HG03103 (cell line): ENCODE measurements at regions not wholly inside any gene's neighbourhood (a gene's known extent, or its start where the extent isn't known, plus 50 kb on each side); places are given as distances from the start of the nearest gene placed in this dataset.

Experiments
- ATAC-seq: cut with Tn5 transposase; IDR thresholded peaks from one replicate; pipeline ENCODE4 v1.9.1; 2021; ENCODE audit warnings: low read depth; ENCODE audit not compliant: unreplicated experiment

DNA sequence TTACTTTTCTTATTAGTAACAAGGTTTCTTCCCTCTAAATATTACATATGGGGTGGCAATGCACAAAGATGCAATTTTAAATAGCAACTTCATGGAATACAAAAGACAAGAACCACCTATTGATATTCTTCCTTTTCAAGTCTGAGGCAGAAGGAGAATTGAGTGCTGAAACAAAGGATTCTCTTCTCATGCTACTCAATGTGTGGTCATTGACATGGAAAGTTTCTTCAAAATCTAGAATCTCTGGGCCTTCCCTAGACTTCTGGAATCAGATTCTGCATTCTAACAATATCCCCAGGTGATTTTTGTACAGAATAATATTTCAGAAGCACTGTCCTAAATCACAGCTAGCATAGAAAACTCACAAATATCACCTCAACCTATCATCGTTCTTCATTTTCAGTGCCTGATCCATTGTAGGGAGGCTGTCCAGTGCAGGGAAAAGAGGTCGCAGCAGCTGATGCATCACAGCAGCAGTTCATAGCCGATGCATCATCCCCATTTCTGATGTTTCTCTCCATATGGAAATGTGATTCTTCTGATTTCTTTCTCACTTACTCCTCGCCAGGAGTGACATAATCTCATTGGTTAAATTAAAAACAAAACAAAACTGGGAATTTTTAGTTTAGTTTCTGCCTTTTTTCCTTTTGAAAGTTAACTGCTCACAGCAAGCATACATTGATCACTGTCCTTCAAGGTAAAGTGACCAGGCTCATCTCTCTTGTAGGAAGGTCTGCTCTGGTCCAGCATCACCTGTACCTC lies 139.5 kb upstream of the FAM83B start:
- no peak for ATAC-seq

DNA sequence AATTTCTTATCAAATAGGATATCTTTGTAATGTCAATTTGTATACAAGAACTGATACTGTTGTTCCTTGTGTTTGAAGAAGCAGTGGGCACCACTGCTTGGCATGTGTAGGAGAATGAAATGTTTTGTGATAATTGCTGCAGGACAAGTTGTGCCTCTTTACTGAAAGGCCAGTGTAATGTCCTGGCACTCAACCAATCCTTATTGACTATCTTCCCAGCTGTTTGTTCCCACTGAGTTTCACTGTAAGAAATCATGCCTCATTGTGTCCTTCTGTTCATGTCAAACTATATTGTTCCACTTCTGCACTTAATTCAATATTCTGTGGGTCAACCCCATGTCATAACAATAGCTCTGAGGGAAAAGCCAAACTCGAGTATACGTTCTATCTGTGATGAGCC lies 136.1 kb upstream of the FAM83B start:
- ATAC-seq, result no peak

DNA sequence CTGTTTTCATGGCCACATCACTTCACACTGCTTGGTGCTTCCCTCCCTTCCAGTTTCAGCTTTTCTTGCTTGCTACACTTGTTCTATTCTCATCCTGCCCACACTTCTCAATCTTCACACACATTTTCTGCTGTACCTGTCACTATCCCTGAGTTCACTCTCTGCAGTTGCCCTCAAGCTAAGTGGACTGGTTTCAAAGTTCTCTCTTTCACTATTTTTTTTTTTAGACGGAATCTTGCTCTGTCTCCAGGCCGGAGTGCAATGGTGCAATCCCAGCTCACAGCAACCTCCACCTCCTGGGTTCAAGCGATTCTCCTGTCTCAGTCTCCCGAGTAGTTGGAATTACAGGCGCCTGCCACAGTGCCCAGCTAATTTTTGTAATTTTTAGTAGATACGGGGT lies 130.6 kb upstream of the FAM83B start:
- ATAC-seq, result no peak

DNA sequence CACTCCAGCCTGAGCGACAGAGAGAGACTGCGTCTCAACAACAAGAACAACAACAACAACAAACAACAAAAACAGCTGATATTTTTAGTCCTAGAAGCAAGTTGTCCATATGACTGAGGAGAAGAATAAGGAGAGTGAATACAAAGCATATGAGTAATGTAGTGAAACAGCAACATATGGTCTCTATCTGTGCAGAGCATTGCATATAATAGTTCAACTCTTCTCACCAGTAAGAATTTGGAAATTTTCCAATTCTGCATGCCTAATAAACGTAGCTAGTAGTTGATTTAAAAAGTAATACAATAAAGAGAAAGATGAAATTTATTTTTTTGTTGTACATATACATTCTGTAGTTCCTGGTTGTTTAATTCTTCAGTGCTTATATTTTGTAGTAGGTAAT lies 129.7 kb upstream of the FAM83B start:
- ATAC-seq, result no peak

DNA sequence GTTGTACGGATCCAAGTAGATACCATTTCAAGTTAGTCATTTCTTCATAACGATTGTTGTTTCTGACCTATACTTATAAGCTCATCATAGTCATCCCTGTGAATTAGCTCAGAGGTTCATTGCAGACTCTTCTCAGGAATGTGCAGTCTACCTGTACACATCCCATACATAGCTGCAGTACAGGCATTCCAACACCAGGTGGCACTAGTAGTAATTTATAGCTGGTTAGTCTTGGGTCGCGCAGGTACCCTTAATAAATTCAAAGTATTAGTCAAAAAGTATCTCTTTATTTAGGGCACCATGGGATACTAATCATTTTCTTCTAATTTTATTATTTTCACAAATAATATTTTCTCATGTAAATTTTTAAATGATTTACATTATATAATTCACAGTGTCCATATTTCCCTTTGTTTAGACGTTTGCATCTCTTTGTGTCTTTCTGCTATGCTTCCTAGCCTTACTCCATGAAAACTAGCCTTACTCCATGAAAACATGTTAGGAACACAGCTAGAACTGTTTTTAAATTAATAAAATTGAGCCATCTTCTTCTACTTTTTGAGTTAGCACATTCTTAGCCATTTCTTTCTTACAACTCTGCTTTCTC lies 128.6 kb upstream of the FAM83B start:
- ATAC-seq, result peak; percentile 91

DNA sequence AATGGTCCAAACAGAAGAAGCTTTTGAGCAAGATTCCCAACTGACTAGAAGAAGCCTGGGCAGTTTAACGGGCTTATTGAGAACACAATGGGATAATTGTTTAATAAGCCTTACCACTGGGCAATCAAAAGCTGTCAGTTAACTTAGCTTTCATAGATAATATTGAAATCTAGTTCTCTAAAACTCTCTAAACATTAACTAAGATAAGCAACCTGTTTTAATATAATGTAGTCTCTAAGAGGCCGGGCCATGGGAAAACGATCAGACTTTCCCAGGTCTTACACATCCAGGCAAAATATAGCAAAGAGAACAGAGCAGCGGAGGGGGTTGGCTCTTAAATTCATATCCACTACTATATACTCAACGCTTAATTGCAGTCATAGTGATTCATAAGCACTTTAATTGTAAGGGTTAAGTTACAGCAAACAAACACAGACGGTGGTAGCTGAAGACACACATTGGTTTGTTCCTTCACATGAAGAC lies 128.0 kb upstream of the FAM83B start:
- no peak for ATAC-seq

DNA sequence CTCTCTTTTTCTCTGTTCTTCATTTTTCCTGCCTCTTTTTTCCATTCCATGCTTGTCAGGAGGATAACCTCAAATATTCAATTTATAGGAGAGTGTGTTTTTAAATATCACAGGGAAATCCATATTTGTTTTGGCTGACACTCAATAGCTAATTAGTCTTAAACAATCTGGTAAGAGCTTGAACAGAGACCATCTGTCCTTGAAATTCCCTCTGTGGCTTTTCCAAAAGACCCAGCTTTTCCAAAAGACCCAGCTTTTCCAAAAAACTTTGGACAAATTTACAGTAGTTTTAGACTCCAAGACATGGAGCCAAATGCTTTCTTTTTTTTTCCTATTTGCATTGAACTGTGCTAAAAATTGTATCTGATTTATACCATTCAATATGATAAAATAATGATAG lies 127.4 kb upstream of the FAM83B start:
- no peak for ATAC-seq

DNA sequence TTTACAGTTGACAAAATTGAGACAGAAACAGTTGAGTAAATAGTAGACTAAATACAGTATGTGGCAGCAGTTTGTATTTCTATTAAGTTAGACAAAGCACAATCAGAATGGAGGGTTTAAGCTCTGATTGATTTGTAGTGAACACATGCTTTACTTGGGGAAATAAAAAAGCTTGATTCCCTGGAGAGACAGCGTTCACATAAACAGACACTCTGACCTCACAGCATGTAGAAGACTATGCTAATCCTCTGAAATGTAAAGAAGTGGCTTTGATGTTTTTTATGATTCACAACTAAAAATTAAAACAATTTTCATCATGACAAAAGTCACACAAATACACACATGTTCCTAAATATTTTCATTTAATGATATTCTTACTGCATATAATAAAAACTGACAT lies 126.9 kb upstream of the FAM83B start:
- no peak for ATAC-seq

DNA sequence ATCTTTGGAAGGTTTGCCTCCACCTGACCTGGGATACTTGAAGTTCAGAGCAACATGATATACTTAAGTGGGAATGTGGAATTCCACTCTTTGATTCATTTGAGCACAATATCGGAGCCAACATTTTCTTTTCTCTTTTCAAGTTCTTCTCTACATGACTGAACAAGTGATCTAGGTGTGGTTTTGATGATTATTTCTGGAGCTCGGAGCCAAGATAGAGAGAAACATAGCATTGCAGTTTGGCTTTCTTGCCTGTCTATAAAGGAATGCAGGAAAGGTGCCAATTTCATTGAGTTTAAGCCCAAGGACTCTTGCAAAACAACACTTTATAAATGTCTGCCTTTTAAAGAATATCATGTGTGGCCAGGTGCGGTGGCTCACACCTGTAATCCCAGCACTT lies 124.2 kb upstream of the FAM83B start:
- ATAC-seq, result no peak

DNA sequence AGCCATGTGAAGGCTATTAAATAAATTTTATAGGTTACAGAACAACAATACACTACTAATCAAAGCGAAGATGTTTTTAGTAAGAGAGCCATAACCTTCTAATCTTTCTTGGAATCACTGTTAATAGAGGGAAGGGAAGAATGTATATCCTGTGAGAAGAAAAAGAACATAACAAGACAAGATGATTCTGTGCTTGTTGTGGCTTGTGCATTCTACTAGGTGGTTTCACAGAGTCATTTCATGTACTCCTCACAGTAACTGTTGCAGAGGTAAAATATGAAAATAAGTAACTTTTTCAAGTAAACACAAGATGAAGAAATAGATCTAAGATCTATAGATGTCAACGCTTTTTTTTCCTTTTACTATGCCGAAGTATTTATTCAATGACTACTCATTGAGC lies 116.9 kb upstream of the FAM83B start:
- no peak for ATAC-seq

DNA sequence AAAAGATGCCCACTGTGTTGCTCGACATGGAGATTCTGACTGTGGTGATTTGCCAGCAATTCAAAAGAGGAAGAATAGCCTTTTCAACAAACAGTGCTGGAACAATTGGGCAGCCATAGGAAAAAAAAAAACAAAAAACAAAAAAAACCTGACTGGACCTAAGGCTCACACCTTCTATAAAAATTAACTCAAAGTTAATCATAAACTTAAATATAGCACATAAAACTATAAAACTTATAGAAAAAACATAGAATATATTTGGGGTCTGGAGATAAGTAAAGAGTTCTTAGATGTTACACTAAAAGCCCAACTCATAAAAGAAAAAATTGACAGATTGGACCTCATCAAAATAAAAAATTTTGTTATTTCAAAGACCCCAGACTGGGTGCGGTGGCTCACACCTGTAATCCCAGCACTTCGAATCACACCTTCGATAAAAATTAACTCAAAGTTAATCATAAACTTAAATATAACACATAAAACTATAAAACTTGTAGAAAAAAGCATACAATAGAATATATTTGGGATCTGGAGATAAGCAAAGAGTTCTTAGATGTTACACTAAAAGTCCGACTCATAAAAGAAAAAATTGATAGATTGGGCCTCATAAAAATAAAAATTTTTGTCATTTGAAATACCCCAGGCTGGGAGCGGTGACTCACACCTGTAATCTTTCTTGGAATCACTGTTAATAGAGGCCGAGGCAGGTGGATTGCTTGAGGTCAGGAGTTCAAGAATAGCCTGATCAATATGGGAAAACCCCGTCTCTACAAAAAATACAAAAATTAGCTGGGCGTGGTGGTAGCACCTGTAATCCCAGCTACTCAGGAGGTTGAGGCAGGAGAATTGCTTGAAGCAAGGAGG lies 115.6 kb upstream of the FAM83B start:
- ATAC-seq, result no peak

DNA sequence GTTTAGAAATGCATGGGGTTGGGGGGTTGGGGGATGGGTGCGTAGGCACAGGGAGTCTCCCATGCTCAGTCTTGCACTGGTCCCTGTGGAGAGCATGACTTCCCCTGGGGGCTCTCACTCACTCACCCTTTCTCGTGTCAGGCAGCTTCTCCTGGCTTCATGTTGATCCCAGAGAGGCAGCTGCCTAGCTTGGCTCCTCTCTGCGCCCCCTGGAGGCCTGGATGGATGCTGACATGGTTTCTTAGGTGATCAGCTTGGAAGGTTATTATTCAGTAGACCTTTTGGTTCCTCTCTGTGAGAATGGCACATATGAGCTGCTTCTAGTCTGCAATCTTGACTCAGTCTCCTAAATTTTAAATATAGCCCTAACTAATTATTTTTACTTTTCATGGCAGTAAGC lies 109.3 kb upstream of the FAM83B start:
- ATAC-seq, result no peak

DNA sequence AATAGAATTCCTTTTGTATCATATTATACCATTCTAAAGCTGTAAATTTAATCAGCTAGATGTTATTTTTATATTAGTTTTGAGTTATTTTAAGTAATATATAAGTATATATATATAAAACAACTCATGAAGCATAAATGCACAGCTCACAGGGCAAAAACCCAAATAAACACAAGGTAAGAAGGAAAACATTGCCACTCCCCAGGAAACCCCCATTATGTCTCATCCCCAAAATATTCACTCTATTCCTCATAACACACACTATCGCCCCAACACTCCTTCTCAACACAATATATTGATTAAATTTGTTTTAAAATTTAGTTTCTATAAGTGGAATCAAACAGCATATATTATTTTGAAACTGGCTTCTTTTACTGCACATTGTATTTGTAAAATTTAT lies 98.6 kb upstream of the FAM83B start:
- ATAC-seq, result no peak

DNA sequence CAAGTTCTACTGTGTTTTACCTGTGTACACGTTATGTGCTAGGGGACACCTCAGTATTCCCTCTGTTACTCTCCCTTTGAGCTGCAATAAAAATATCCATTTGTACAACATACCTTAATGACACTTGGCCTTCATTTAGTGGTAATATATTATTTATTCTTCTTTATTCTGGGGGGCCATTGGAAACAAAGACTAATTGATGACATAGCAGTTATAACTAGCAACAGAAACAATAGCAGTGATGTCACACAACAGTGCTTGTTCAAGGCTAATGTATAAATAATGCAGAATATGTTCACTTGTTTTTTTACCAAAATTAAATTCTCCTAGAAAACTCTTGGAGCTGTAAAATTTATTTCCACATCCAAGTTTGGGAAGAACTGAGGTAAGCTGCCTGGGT lies 92.2 kb upstream of the FAM83B start:
- ATAC-seq, result no peak

DNA sequence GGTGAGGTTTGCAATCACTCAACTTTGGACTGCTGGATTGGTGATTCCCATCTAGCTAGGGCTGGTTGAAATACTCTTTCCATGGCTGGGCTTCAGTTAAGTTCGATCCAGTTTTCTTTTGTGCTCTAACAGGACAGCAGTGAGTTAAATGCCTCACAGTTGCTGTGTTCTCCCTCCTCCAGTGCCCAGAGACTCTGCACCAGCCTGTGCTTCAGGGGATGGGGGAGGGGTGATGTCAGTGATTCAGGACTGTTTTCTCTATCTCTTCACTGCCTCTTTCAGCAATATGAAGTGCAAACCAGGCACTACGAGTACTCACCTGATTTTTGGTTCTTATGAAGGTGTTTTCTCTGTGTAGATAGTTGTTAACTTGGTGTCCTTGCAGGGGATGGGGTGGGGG lies 88.2 kb upstream of the FAM83B start:
- ATAC-seq, result no peak

DNA sequence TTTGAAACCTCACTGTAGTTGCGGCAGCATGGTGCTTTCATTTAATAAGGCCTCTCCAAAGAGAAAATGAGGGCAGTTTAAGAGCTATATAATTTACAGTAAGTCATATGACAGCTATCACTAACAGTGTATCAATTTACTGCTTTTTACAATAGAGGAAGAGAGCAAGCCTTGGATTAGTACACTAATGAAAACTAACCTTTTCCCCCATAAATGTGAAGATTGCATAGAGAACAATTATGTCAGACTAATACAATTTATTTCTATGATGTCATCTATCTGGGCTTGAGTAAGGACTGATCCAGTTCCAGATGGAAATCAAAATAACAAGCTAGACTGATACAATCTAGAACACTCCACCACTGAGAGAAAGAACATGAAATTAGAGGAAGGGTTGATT lies 78.1 kb upstream of the FAM83B start:
- no peak for ATAC-seq

DNA sequence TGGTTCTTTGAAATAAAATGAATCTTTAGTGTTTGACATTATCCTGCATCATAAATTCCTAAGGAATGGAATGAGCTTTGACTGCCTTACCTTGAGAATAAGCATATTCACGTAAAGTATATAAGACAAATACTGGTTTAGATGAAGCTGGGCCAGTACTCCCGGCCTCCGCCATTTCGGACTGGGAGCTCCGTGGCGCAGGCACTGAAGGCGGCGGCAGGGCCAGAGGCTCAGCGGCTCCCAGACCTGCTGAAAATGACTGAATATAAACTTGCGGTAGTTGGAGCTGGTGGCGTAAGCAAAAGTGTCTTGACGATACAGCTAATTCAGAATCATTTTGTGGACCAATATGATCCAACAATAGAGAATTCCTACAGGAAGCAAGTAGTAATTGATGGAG lies 76.2 kb upstream of the FAM83B start:
- no peak for ATAC-seq

DNA sequence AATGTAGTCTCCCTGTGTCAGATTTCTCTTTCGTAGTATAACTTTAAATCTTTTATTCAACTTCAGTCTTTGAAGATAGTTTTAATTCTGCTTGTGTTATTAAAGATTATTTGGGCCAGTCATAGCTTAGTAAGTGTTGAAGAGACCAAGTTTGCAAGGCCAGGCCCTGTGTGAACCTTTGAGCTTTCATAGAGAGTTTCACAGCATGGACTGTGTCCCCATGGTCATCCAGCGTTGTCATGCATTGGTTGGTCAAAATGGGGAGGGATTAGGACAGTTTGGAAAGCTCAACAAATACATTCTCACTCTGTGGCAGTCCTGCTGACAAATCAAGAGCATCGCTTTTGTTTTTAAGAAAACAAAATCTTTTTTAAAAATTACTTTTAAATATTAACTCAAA lies 74.6 kb upstream of the FAM83B start:
- ATAC-seq, result no peak

DNA sequence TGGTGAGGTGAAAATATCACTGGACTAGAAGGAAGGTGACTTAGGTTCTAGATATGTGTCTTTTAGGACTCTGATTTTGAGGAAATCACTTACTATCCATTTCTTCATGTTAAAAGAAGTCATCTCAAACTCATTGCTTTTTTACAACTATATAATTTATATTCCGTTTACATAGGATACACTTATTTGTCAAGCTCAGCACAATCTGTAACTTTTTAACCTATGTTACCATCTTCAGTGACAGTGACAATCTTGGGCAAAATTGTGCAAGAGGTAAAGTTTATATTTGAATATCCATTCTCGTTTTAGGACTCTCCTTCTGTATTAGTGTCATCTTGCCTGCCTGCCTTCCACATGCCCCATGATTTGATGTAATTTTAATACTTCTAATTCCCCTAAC lies 74.0 kb upstream of the FAM83B start:
- no peak for ATAC-seq

DNA sequence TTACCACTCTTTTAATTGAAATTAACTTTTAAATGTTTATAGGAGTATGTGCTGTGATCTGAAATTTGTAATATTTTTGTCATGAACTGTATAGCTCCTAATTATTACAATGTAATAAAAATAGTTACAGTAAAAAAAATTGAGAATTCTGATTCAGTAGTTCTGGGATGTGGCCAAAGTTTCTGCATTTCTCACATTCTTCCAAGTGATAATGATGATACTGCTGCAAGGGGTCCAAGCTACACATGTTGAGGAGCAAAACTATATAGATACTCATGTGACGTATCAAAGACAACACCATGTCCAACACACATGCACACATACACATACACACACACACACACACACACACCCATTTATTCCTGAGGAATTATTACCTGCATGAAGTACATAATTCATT lies 71.0 kb upstream of the FAM83B start:
- ATAC-seq, result no peak

DNA sequence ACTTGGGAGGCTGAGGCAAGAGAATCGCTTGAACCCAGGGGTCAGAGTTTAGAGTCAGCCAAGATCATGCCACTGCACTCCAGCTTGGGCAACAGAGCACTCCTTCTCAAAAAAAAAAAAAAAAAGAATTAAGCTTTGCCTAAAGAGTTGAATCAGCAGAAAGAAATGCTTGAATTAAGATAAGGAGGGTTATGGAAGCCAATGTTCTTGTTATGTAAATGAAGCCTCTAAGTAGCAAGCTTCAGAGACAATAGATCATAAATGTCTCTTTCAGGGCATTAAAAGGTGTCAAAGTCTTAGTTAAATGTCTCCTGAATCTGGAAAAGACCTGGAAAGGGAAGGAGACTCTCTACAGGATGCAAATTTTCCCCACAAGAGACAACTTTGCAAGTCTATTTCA lies 69.7 kb upstream of the FAM83B start:
- no peak for ATAC-seq

DNA sequence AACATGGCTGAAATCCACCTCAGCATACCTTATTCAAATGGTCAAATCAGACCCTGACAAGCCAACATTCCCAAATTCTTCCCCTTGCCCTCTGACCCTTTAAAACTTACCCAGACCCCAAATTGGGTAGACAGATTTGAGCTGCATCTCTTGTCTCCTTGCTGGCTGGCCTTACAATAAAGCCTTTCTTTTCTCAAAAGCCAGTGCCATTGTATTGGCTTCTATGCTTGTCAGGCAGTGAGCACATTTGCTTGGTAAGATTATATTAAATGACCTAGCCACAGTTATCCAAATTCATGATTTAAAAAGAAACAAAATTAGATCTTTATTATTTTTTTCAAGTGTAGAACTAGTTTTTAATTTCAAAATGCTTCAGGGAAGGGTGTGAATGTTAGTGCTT lies 67.8 kb upstream of the FAM83B start:
- ATAC-seq, result no peak
